IMR-90 (cell line): ENCODE measurements at regions not wholly inside any gene's neighbourhood (a gene's known extent, or its start where the extent isn't known, plus 50 kb on each side); places are given as distances from the start of the nearest gene placed in this dataset.

Experiments used
- ATAC-seq: fragments of 200-7000 bp; cut with Tn5 transposase; 2 replicates; pipeline ENCODE4 v1.9.1; 2020; ENCODE audit warnings: low read depth, mild to moderate bottlenecking, moderate library complexity
- BruUV-seq: library from RNA; stranded (reverse); fragments of 400-500 nt; replicated peaks from 2 replicates; lab custom pipeline; 2021; lab: Mats Ljungman, UMichigan
- CTCF ChIA-PET: fragments of 300-600 bp; formaldehyde crosslinking; extraction: SDS; loops from one replicate; lab custom pipeline; 2021; ENCODE audit warnings: antibody characterized with exemption; lab: Yijun Ruan, JAX
- POLR2A ChIA-PET: fragments of 300-600 bp; sonication (Branson Sonifier 250); formaldehyde crosslinking; loops from one replicate; lab custom pipeline; 2022; ENCODE audit warnings: antibody characterized with exemption; ENCODE audit not compliant: unreplicated experiment; lab: Charles Lee
- DNase-seq: peaks from one replicate; pipeline ENCODE4 v3.0.0; 2013
- H2AFZ ChIP-seq: replicated peaks from 2 replicates; pipeline ENCODE3; 2013; ENCODE audit warnings: low read length, mild to moderate bottlenecking; ENCODE audit not compliant: poor library complexity
- H2AK5ac ChIP-seq: 2 replicates; pipeline ENCODE4 v1.6.1; 2013; ENCODE audit warnings: low read depth, low read length, inconsistent platforms
- H2AK9ac ChIP-seq: replicated peaks from 2 replicates; pipeline ENCODE3; 2013; ENCODE audit warnings: mild to moderate bottlenecking, low read depth, low read length, moderate library complexity; ENCODE audit not compliant: poor library complexity
- H2BK120ac ChIP-seq: 2 replicates; pipeline ENCODE4 v1.6.1; 2013; ENCODE audit warnings: low read depth, low read length, inconsistent platforms
- H2BK15ac ChIP-seq: 3 replicates; pipeline ENCODE4 v1.6.1; 2013; ENCODE audit warnings: low read depth, low read length, inconsistent platforms
- H2BK20ac ChIP-seq: 2 replicates; pipeline ENCODE4 v1.6.1; 2013; ENCODE audit warnings: low read depth, mild to moderate bottlenecking, inconsistent platforms, low read length, moderate library complexity
- H2BK5ac ChIP-seq: 2 replicates; pipeline ENCODE4 v1.6.1; 2013; ENCODE audit warnings: mild to moderate bottlenecking, low read depth, low read length, inconsistent platforms; ENCODE audit not compliant: poor library complexity, severe bottlenecking
- H3K14ac ChIP-seq: replicated peaks from 2 replicates; pipeline ENCODE4 v1.6.1; 2013; ENCODE audit warnings: low read depth, low read length, inconsistent platforms
- H3K18ac ChIP-seq: 2 replicates; pipeline ENCODE4 v1.6.1; 2013; ENCODE audit warnings: low read depth, low read length, control low read depth
- H3K23ac ChIP-seq: 2 replicates; pipeline ENCODE4 v1.6.1; 2013; ENCODE audit warnings: low read depth, low read length, inconsistent platforms
- H3K27ac ChIP-seq: 2 replicates; pipeline ENCODE4 v1.5.1; 2013; ENCODE audit warnings: mild to moderate bottlenecking, control low read depth, low read length; ENCODE audit not compliant: insufficient read depth
- H3K27me3 ChIP-seq: 2 replicates; pipeline ENCODE4 v1.6.1; 2013; ENCODE audit warnings: low read length; ENCODE audit not compliant: control insufficient read depth, insufficient read depth
- H3K36me3 ChIP-seq: 2 replicates; pipeline ENCODE4 v1.6.1; 2013; ENCODE audit warnings: low read length, mixed read lengths; ENCODE audit not compliant: control insufficient read depth, insufficient read depth
- H3K4ac ChIP-seq: 2 replicates; pipeline ENCODE4 v1.6.1; 2013; ENCODE audit warnings: low read depth, low read length, inconsistent platforms
- H3K4me1 ChIP-seq: 2 replicates; pipeline ENCODE4 v1.6.1; 2013; ENCODE audit warnings: low read length, mixed read lengths; ENCODE audit not compliant: control insufficient read depth, insufficient read depth
- H3K4me2 ChIP-seq: 2 replicates; pipeline ENCODE4 v1.6.1; 2013; ENCODE audit warnings: low read depth, mild to moderate bottlenecking, control low read depth, low read length, moderate library complexity
- H3K4me3 ChIP-seq: 2 replicates; pipeline ENCODE4 v1.5.1; 2013; ENCODE audit warnings: low read depth, mild to moderate bottlenecking, control low read depth, low read length, moderate library complexity; ENCODE audit not compliant: insufficient read depth
- H3K56ac ChIP-seq: 2 replicates; pipeline ENCODE4 v1.6.1; 2013; ENCODE audit warnings: low read length, inconsistent platforms; ENCODE audit not compliant: insufficient read depth; ENCODE audit errors: extremely low read depth
- H3K79me1 ChIP-seq, 2 experiments: 2 replicates each; pipeline ENCODE4 v1.6.1; 2013; ENCODE audit warnings: low read length in 2 of 2, inconsistent platforms in 1 of 2, low read depth in 1 of 2
- H3K9ac ChIP-seq: 2 replicates; pipeline ENCODE4 v1.6.1; 2013; ENCODE audit warnings: low read depth, low read length, control low read depth
- H3K9me1 ChIP-seq: 2 replicates; pipeline ENCODE4 v1.6.1; 2013; ENCODE audit warnings: low read length, inconsistent platforms; ENCODE audit not compliant: insufficient read depth
- H3K9me3 ChIP-seq: 2 replicates; pipeline ENCODE4 v1.6.1; 2013; ENCODE audit warnings: low read length; ENCODE audit not compliant: control insufficient read depth, insufficient read depth
- H4K20me1 ChIP-seq: 2 replicates; pipeline ENCODE4 v1.6.1; 2013; ENCODE audit warnings: low read length, inconsistent platforms; ENCODE audit not compliant: insufficient read depth
- H4K5ac ChIP-seq: 2 replicates; pipeline ENCODE4 v1.6.1; 2013; ENCODE audit warnings: mild to moderate bottlenecking, low read depth, low read length, control low read depth
- H4K8ac ChIP-seq, 2 experiments: 2 replicates each; pipeline ENCODE4 v1.6.1; 2013; ENCODE audit warnings: low read depth in 2 of 2, low read length in 2 of 2, control low read depth in 1 of 2, inconsistent platforms in 1 of 2
- H4K91ac ChIP-seq: 2 replicates; pipeline ENCODE4 v1.6.1; 2013; ENCODE audit warnings: low read depth, low read length, inconsistent platforms; ENCODE audit not compliant: insufficient read depth
- MXI1 ChIP-seq: IDR thresholded peaks from 2 replicates; pipeline ENCODE4 v1.6.1; 2012; ENCODE audit warnings: low read depth, mild to moderate bottlenecking, low read length, moderate library complexity, borderline replicate concordance
- WGBS, 2 experiments: methylation state at CpG; one replicate each; pipeline versions ENCODE4 v1.1.5 to v1.1.7; 2013; ENCODE audit warnings: missing lambda C conversion rate in 2 of 2; ENCODE audit not compliant: insufficient read length in 1 of 2; ENCODE audit errors: extremely low coverage in 2 of 2; 5-methylcytosine and 5-hydroxymethylcytosine counted together
- dilution Hi-C: fragments of 300-500 bp; cut with HindIII; formaldehyde crosslinking; loops from one replicate; pipeline ENCODE4 v1.14.3; 2018; ENCODE audit warnings: low sequenced_read_pairs; ENCODE audit not compliant: unreplicated experiment
- in situ Hi-C: fragments of 300-500 bp; cut with MboI; formaldehyde crosslinking; loops from 3 replicates; pipeline ENCODE4 v1.14.3; 2019; ENCODE audit warnings: low sequenced_read_pairs, inconsistent platforms, mixed read lengths
- intact Hi-C: fragments of 100-400 bp; cut with micrococcal nuclease; formaldehyde crosslinking; loops from 2 replicates; pipeline ENCODE4 v1.10.0; 2022

- no peak overlapping the region for H3K4me2 ChIP-seq
- CTCF ChIA-PET: no interaction called here
- no peak overlapping the region for H2AK9ac ChIP-seq
- no peak overlapping the region for H4K91ac ChIP-seq
- no CpG with 5 or more reads among the region's 1 CpG for WGBS, 2 experiments
- no peak overlapping the region for H3K56ac ChIP-seq
- no peak overlapping the region for H2AK5ac ChIP-seq
- H3K4me1 ChIP-seq: no peaks in the 10 kb centered on the region
- H3K9me3 ChIP-seq: peaks cover 5% of the 10 kb centered on the region
- no peak overlapping the region for H2BK5ac ChIP-seq
- H2AFZ ChIP-seq: no peak overlapping the region
- no peaks in the 10 kb centered on the region for H3K9me1 ChIP-seq
- no peak overlapping the region for H3K27ac ChIP-seq
- H2BK15ac ChIP-seq: no peak overlapping the region
- no peak overlapping the region for H4K5ac ChIP-seq
- dilution Hi-C loops (no loop called here), intact Hi-C loops (no loop called here), in situ Hi-C loops (no loop called here)
- no peak overlapping the region for H4K8ac ChIP-seq
- no peak overlapping the region for H3K23ac ChIP-seq
- no peak overlapping the region for H2BK20ac ChIP-seq
- no peaks in the 10 kb centered on the region for H3K27me3 ChIP-seq
- H3K36me3 ChIP-seq: no peaks in the 10 kb centered on the region
- no peak for TF ChIP-seq MXI1
- no peak overlapping the region for H3K9ac ChIP-seq
- no peak overlapping the region for H2BK120ac ChIP-seq
- no peaks in the 10 kb centered on the region for H4K20me1 ChIP-seq
- no peak overlapping the region for H3K4me3 ChIP-seq
- H3K14ac ChIP-seq: no peak overlapping the region
- H3K18ac ChIP-seq: no peak overlapping the region
- POLR2A ChIA-PET: no interaction called here
- no peaks in the 10 kb centered on the region for H3K79me1 ChIP-seq
- DNase-seq (no peak), ATAC-seq (no peak)
- no TSS peak for BruUV-seq
- no peak overlapping the region for H3K4ac ChIP-seq
Observed at GRCh38 chr16:63050391-63050790, 1014.2 kb upstream of the CDH8 start.
